ENCODE measurements at regions not wholly inside any gene's neighbourhood (a gene's known extent, or its start where the extent isn't known, plus 50 kb on each side); places are given as distances from the start of the nearest gene placed in this dataset.
A peak's percentile ranks its signal among the peaks of the same experiment; 100 is the strongest.

- H3K4me1 ChIP-seq (ENCODE audit: control insufficient read depth, insufficient read depth, low read depth, low read length): no peaks in the 10 kb centered on the region
- H4K8ac ChIP-seq (ENCODE audit: low read length): no peak overlapping the region
- H3K27me3 ChIP-seq (ENCODE audit: control insufficient read depth in 1 of 2, insufficient read depth in 1 of 2, low read length in 2 of 2): no peaks in the 10 kb centered on the region
- WGBS: 92% methylated on average over 1 of the region's 2 CpGs
- H2BK15ac ChIP-seq (ENCODE audit: low read depth, poor library complexity, severe bottlenecking): no peak overlapping the region
- H3K9me3 ChIP-seq (ENCODE audit: control insufficient read depth, low read length): no peaks in the 10 kb centered on the region
- H3K36me3 ChIP-seq (ENCODE audit: control insufficient read depth in 1 of 2, insufficient read depth in 2 of 2, low read depth in 1 of 2, low read length in 2 of 2): no peaks in the 10 kb centered on the region
- no peak overlapping the region for H3K18ac ChIP-seq (ENCODE audit: low read depth in 1 of 2, low read length in 2 of 2)
- no peak overlapping the region for H2AFZ ChIP-seq (ENCODE audit: low read depth, low read length)
- peak; percentile 5 for DNase-seq
- no peak overlapping the region for H3K27ac ChIP-seq (ENCODE audit: low read length, poor library complexity, severe bottlenecking)
- H2BK120ac ChIP-seq (ENCODE audit: low read depth, low read length): no peak overlapping the region
- H3K23ac ChIP-seq (ENCODE audit: low read length in 2 of 2): no peak overlapping the region
- H3K9ac ChIP-seq (ENCODE audit: low read length): peak overlapping the region; percentile 7
- H2BK12ac ChIP-seq (ENCODE audit: low read length in 2 of 2): no peak overlapping the region
- no peak overlapping the region for H2AK5ac ChIP-seq (ENCODE audit: low read length, severe bottlenecking)
- H4K91ac ChIP-seq (ENCODE audit: low read length): no peak overlapping the region
- no peak overlapping the region for H3K4ac ChIP-seq (ENCODE audit: low read depth in 1 of 2, low read length in 2 of 2)
- H3K14ac ChIP-seq (ENCODE audit: low read length in 2 of 2): no peak overlapping the region
- no peak overlapping the region for H3K4me2 ChIP-seq (ENCODE audit: low read length, poor library complexity, severe bottlenecking)
- H2BK5ac ChIP-seq (ENCODE audit: low read depth, low read length, poor library complexity, severe bottlenecking): no peak overlapping the region
- no peaks in the 10 kb centered on the region for H3K79me1 ChIP-seq (replicated peaks; ENCODE audit: low read length, poor library complexity, severe bottlenecking)
- no peak overlapping the region for H3K4me3 ChIP-seq (ENCODE audit: insufficient read depth in 1 of 2, low read depth in 1 of 2, low read length in 2 of 2)
Measured at GRCh38 chr20:11117808-11118528, 444.2 kb upstream of the JAG1 start.

DNA sequence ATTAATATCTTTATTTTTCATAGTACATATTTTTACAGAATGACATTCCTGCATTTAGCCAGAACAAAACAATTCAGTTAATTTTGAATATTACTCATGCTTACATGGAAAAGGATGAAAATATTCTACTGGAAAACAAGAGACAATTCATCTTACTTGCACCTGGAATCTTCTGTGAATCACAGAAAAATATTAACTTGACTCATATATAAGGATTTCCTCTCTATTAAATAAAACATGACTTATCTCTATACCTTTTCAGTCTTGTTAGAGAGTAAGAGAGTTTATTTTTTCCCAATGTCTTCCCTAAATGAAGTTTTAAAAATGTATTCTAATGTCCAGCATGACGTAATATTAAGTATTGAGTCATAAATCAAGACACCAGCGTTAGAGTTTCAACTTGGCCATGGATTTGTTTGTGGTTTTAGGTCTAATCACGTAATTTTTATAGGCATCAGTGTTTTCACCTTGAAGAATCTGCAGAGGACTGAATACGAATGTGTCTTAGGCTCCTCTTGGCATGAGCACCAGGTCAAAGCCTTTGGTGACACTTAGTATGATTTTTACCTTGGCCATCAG, 445.1 kb upstream of the JAG1 start:
- no peak overlapping the region for H3K4me3 ChIP-seq (ENCODE audit: insufficient read depth in 1 of 2, low read depth in 1 of 2, low read length in 2 of 2)
- 85% methylated on average over 4 of the region's 4 CpGs for WGBS
- H4K91ac ChIP-seq (ENCODE audit: low read length): no peak overlapping the region
- DNase-seq: no peak
- H2BK12ac ChIP-seq (ENCODE audit: low read length in 2 of 2): no peak overlapping the region
- H2AK5ac ChIP-seq (ENCODE audit: low read length, severe bottlenecking): no peak overlapping the region
- H2AFZ ChIP-seq (ENCODE audit: low read depth, low read length): no peak overlapping the region
- no peak overlapping the region for H3K27ac ChIP-seq (ENCODE audit: low read length, poor library complexity, severe bottlenecking)
- no peak overlapping the region for H3K4ac ChIP-seq (ENCODE audit: low read depth in 1 of 2, low read length in 2 of 2)
- no peaks in the 10 kb centered on the region for H3K79me1 ChIP-seq (replicated peaks; ENCODE audit: low read length, poor library complexity, severe bottlenecking)
- no peak overlapping the region for H3K18ac ChIP-seq (ENCODE audit: low read depth in 1 of 2, low read length in 2 of 2)
- H3K23ac ChIP-seq (ENCODE audit: low read length in 2 of 2): no peak overlapping the region
- H3K27me3 ChIP-seq (ENCODE audit: control insufficient read depth in 1 of 2, insufficient read depth in 1 of 2, low read length in 2 of 2): no peaks in the 10 kb centered on the region
- H2BK5ac ChIP-seq (ENCODE audit: low read depth, low read length, poor library complexity, severe bottlenecking): no peak overlapping the region
- no peak overlapping the region for H2BK120ac ChIP-seq (ENCODE audit: low read depth, low read length)
- no peak overlapping the region for H4K8ac ChIP-seq (ENCODE audit: low read length)
- no peak overlapping the region for H2BK15ac ChIP-seq (ENCODE audit: low read depth, poor library complexity, severe bottlenecking)
- H3K14ac ChIP-seq (ENCODE audit: low read length in 2 of 2): no peak overlapping the region
- H3K4me1 ChIP-seq (ENCODE audit: control insufficient read depth, insufficient read depth, low read depth, low read length): no peaks in the 10 kb centered on the region
- no peaks in the 10 kb centered on the region for H3K9me3 ChIP-seq (ENCODE audit: control insufficient read depth, low read length)
- no peak overlapping the region for H3K4me2 ChIP-seq (ENCODE audit: low read length, poor library complexity, severe bottlenecking)
- no peaks in the 10 kb centered on the region for H3K36me3 ChIP-seq (ENCODE audit: control insufficient read depth in 1 of 2, insufficient read depth in 2 of 2, low read depth in 1 of 2, low read length in 2 of 2)
- H3K9ac ChIP-seq (ENCODE audit: low read length): no peak overlapping the region

DNA sequence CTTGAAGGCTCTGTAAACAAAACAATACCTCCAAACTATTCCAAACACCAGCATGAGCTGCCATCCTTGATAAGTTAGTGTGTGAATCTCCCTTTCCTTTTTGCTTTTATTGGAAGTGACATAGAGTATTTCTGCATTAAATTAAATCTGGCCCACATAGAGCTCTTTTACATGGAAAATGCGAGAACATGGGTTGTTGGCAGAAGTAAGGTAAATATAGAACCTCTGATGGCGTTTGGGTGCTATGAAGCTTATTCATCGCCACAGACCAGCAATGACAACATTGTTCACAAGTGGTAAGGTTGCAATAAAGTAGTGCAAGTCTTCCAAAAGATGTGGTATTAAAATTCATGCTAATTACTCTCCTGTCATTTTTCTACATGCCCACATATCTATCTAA, 445.8 kb upstream of the JAG1 start:
- DNase-seq: no peak
- Histone ChIP-seq H2AFZ (ENCODE audit: low read depth, low read length) (no peak overlapping the region), H4K91ac (ENCODE audit: low read length) (no peak overlapping the region), H2BK120ac (ENCODE audit: low read depth, low read length) (no peak overlapping the region), H3K27me3 (ENCODE audit: control insufficient read depth in 1 of 2, insufficient read depth in 1 of 2, low read length in 2 of 2) (no peaks in the 10 kb centered on the region), H3K79me1 (replicated peaks; ENCODE audit: low read length, poor library complexity, severe bottlenecking) (no peaks in the 10 kb centered on the region), H3K4ac (ENCODE audit: low read depth in 1 of 2, low read length in 2 of 2) (no peak overlapping the region), H2BK5ac (ENCODE audit: low read depth, low read length, poor library complexity, severe bottlenecking) (no peak overlapping the region), H2BK12ac (ENCODE audit: low read length in 2 of 2) (no peak overlapping the region), H3K4me2 (ENCODE audit: low read length, poor library complexity, severe bottlenecking) (no peak overlapping the region), H3K36me3 (ENCODE audit: control insufficient read depth in 1 of 2, insufficient read depth in 2 of 2, low read depth in 1 of 2, low read length in 2 of 2) (no peaks in the 10 kb centered on the region), H2BK15ac (ENCODE audit: low read depth, poor library complexity, severe bottlenecking) (no peak overlapping the region), H4K8ac (ENCODE audit: low read length) (no peak overlapping the region), H3K14ac (ENCODE audit: low read length in 2 of 2) (no peak overlapping the region), H3K18ac (ENCODE audit: low read depth in 1 of 2, low read length in 2 of 2) (no peak overlapping the region), H3K4me1 (ENCODE audit: control insufficient read depth, insufficient read depth, low read depth, low read length) (no peaks in the 10 kb centered on the region), H3K9ac (ENCODE audit: low read length) (no peak overlapping the region), H3K4me3 (ENCODE audit: insufficient read depth in 1 of 2, low read depth in 1 of 2, low read length in 2 of 2) (no peak overlapping the region), H2AK5ac (ENCODE audit: low read length, severe bottlenecking) (no peak overlapping the region), H3K23ac (ENCODE audit: low read length in 2 of 2) (no peak overlapping the region), H3K9me3 (ENCODE audit: control insufficient read depth, low read length) (no peaks in the 10 kb centered on the region), H3K27ac (ENCODE audit: low read length, poor library complexity, severe bottlenecking) (no peak overlapping the region)
- 92% methylated on average over 3 of the region's 3 CpGs for WGBS

GRCh38 chr20:11120431-11120830, 446.6 kb upstream of the JAG1 start:
- H3K9me3 ChIP-seq (ENCODE audit: control insufficient read depth, low read length): no peaks in the 10 kb centered on the region
- no peak overlapping the region for H3K9ac ChIP-seq (ENCODE audit: low read length)
- no peak overlapping the region for H4K8ac ChIP-seq (ENCODE audit: low read length)
- 88% methylated on average over 3 of the region's 4 CpGs for WGBS
- no peak overlapping the region for H2BK15ac ChIP-seq (ENCODE audit: low read depth, poor library complexity, severe bottlenecking)
- H3K14ac ChIP-seq (ENCODE audit: low read length in 2 of 2): no peak overlapping the region
- H3K4ac ChIP-seq (ENCODE audit: low read depth in 1 of 2, low read length in 2 of 2): no peak overlapping the region
- H3K18ac ChIP-seq (ENCODE audit: low read depth in 1 of 2, low read length in 2 of 2): no peak overlapping the region
- H2BK120ac ChIP-seq (ENCODE audit: low read depth, low read length): no peak overlapping the region
- H2BK5ac ChIP-seq (ENCODE audit: low read depth, low read length, poor library complexity, severe bottlenecking): no peak overlapping the region
- H3K4me1 ChIP-seq (ENCODE audit: control insufficient read depth, insufficient read depth, low read depth, low read length): no peaks in the 10 kb centered on the region
- no peak for DNase-seq
- H2AFZ ChIP-seq (ENCODE audit: low read depth, low read length): no peak overlapping the region
- H3K4me3 ChIP-seq (ENCODE audit: insufficient read depth in 1 of 2, low read depth in 1 of 2, low read length in 2 of 2): no peak overlapping the region
- no peak overlapping the region for H2BK12ac ChIP-seq (ENCODE audit: low read length in 2 of 2)
- H3K27me3 ChIP-seq (ENCODE audit: control insufficient read depth in 1 of 2, insufficient read depth in 1 of 2, low read length in 2 of 2): no peaks in the 10 kb centered on the region
- H3K27ac ChIP-seq (ENCODE audit: low read length, poor library complexity, severe bottlenecking): no peak overlapping the region
- H3K4me2 ChIP-seq (ENCODE audit: low read length, poor library complexity, severe bottlenecking): no peak overlapping the region
- H3K36me3 ChIP-seq (ENCODE audit: control insufficient read depth in 1 of 2, insufficient read depth in 2 of 2, low read depth in 1 of 2, low read length in 2 of 2): no peaks in the 10 kb centered on the region
- H3K23ac ChIP-seq (ENCODE audit: low read length in 2 of 2): no peak overlapping the region
- H2AK5ac ChIP-seq (ENCODE audit: low read length, severe bottlenecking): no peak overlapping the region
- no peaks in the 10 kb centered on the region for H3K79me1 ChIP-seq (replicated peaks; ENCODE audit: low read length, poor library complexity, severe bottlenecking)
- no peak overlapping the region for H4K91ac ChIP-seq (ENCODE audit: low read length)

All from mesenchymal stem cell (in vitro differentiated cells and primary cell).